ENCODE measurements at regions not wholly inside any gene's neighbourhood (a gene's known extent, or its start where the extent isn't known, plus 50 kb on each side); places are given as distances from the start of the nearest gene placed in this dataset.

- TF ChIP-seq ZNF462 (CRISPR knock-in tag; IDR thresholded peaks at IDR 0.05) = no peak
- TF ChIP-seq POLR2AphosphoS5 (IDR thresholded peaks at IDR 0.05; ENCODE audit: low read depth) = no peak
- TF ChIP-seq JUNB (IDR thresholded peaks at IDR 0.05; ENCODE audit: unreplicated experiment) = no peak
- no peak for TF ChIP-seq ZNF114 (CRISPR knock-in tag; IDR thresholded peaks at IDR 0.05)
- no peak for TF ChIP-seq REST (IDR thresholded peaks at IDR 0.05; ENCODE audit: unreplicated experiment)
- TF ChIP-seq EZH2 (IDR thresholded peaks at IDR 0.05; ENCODE audit: low read depth, unreplicated experiment) = no peak
Measured at GRCh38 chr10:6649903-6650302, 69.8 kb upstream of the PRKCQ start (continued).
